Kasumi-1 (cell line): ENCODE measurements at regions not wholly inside any gene's neighbourhood (a gene's known extent, or its start where the extent isn't known, plus 50 kb on each side); places are given as distances from the start of the nearest gene placed in this dataset.
"Not testable (repeated sequence)": the region's sequence is repeated elsewhere in the genome, so short reads cannot be mapped to it uniquely, and the experiment has no call there.

ENCODE experiments used
- DNase-seq, 2 experiments: peaks; one replicate each; lab custom pipeline; 2025; lab: John Stamatoyannopoulos, UW

- DNase-seq: no peak
Measured at GRCh38 chr6:4491501-4492260, 284.5 kb upstream of the CDYL start.

- no peak for DNase-seq
Measured at GRCh38 chr6:4489538-4489937, 286.7 kb upstream of the CDYL start.

GRCh38 chr6:4488389-4488788 is 287.8 kb upstream of the CDYL start:
- DNase-seq: no peak

GRCh38 chr6:4487538-4487937 is 288.7 kb upstream of the CDYL start:
- no peak for DNase-seq

- DNase-seq: no peak
Measured at GRCh38 chr6:4486568-4487315, 289.5 kb upstream of the CDYL start.

GRCh38 chr6:4485735-4486134 is 290.5 kb upstream of the CDYL start:
- DNase-seq: no peak

GRCh38 chr6:4482461-4482860 is 293.7 kb upstream of the CDYL start:
- DNase-seq: no peak

- DNase-seq: no peak
Measured at GRCh38 chr6:4480788-4481735, 295.1 kb upstream of the CDYL start.

GRCh38 chr6:4478098-4478497 is 298.1 kb upstream of the CDYL start:
- DNase-seq: no peak

GRCh38 chr6:4474810-4475209 is 301.4 kb upstream of the CDYL start:
- DNase-seq: no peak

- no peak for DNase-seq
Measured at GRCh38 chr6:4472969-4473642, 303.1 kb upstream of the CDYL start.

- DNase-seq: no peak
Measured at GRCh38 chr6:4472222-4472621, 304.0 kb upstream of the CDYL start.

GRCh38 chr6:4471515-4471914 is 304.7 kb upstream of the CDYL start:
- DNase-seq: not testable (repeated sequence)

GRCh38 chr6:4470698-4471210 is 305.4 kb upstream of the CDYL start:
- DNase-seq: no peak

- no peak for DNase-seq
Measured at GRCh38 chr6:4466769-4467480, 309.3 kb upstream of the CDYL start.

GRCh38 chr6:4466261-4466660 is 309.9 kb upstream of the CDYL start:
- no peak for DNase-seq

- DNase-seq: no peak
Measured at GRCh38 chr6:4464638-4465037, 311.6 kb upstream of the CDYL start.

- no peak for DNase-seq
Measured at GRCh38 chr6:4463236-4463635, 313.0 kb upstream of the CDYL start.

GRCh38 chr6:4460586-4461475 is 315.4 kb upstream of the CDYL start:
- DNase-seq: no peak

- no peak for DNase-seq
Measured at GRCh38 chr6:4459996-4460395, 316.2 kb upstream of the CDYL start.
